ENCODE measurements at regions not wholly inside any gene's neighbourhood (a gene's known extent, or its start where the extent isn't known, plus 50 kb on each side); places are given as distances from the start of the nearest gene placed in this dataset.

- peaks cover under 1% of the 10 kb centered on the region for H3K4me1 Mint-ChIP-seq
- no peak overlapping the region for H3K4me3 Mint-ChIP-seq
These were observed 60.1 kb upstream of the ZPBP start for GRCh38 chr7:50153148-50153547.

GRCh38 chr7:50152486-50152885 lies 59.4 kb upstream of the ZPBP start:
- H3K27ac Mint-ChIP-seq = no peak overlapping the region
- no peaks in the 10 kb centered on the region for H3K9me3 Mint-ChIP-seq
- no peak overlapping the region for H3K4me3 Mint-ChIP-seq
- no peaks in the 10 kb centered on the region for H3K36me3 Mint-ChIP-seq (ENCODE audit: low read depth)
- TF ChIP-seq CTCF (IDR thresholded peaks at IDR 0.05; ENCODE audit: unreplicated experiment in 3 of 3) = no peak
- H3K27me3 Mint-ChIP-seq (ENCODE audit: low read depth) = no peaks in the 10 kb centered on the region
- H3K4me1 Mint-ChIP-seq = peaks cover 5% of the 10 kb centered on the region

More at GRCh38 chr7:50153148-50153547, 60.1 kb upstream of the ZPBP start:
- no peak overlapping the region for H3K27ac Mint-ChIP-seq
- no peaks in the 10 kb centered on the region for H3K9me3 Mint-ChIP-seq
- no peak for TF ChIP-seq CTCF (IDR thresholded peaks at IDR 0.05; ENCODE audit: unreplicated experiment in 3 of 3)
- H3K36me3 Mint-ChIP-seq (ENCODE audit: low read depth) = no peaks in the 10 kb centered on the region
- no peaks in the 10 kb centered on the region for H3K27me3 Mint-ChIP-seq (ENCODE audit: low read depth)

- Mint-ChIP-seq H3K4me3 (no peak overlapping the region), H3K9me3 (no peaks in the 10 kb centered on the region)
These were observed 58.6 kb upstream of the ZPBP start for GRCh38 chr7:50151661-50152060.

GRCh38 chr7:50151001-50151400 lies 58.0 kb upstream of the ZPBP start:
- peaks cover 5% of the 10 kb centered on the region for H3K4me1 Mint-ChIP-seq
- no peaks in the 10 kb centered on the region for H3K9me3 Mint-ChIP-seq
- H3K27ac Mint-ChIP-seq = no peak overlapping the region
- no peak for TF ChIP-seq CTCF (IDR thresholded peaks at IDR 0.05; ENCODE audit: unreplicated experiment in 3 of 3)
- peaks cover 3% of the 10 kb centered on the region for H3K27me3 Mint-ChIP-seq (ENCODE audit: low read depth)
- no peak overlapping the region for H3K4me3 Mint-ChIP-seq
- H3K36me3 Mint-ChIP-seq (ENCODE audit: low read depth) = no peaks in the 10 kb centered on the region

More at GRCh38 chr7:50151661-50152060, 58.6 kb upstream of the ZPBP start:
- Mint-ChIP-seq H3K27me3 (ENCODE audit: low read depth) (peaks cover under 1% of the 10 kb centered on the region), H3K36me3 (ENCODE audit: low read depth) (no peaks in the 10 kb centered on the region), H3K4me1 (peaks cover 5% of the 10 kb centered on the region), H3K27ac (no peak overlapping the region)
- TF ChIP-seq CTCF (IDR thresholded peaks at IDR 0.05; ENCODE audit: unreplicated experiment in 3 of 3) = no peak

GRCh38 chr7:50149369-50149768 lies 56.3 kb upstream of the ZPBP start:
- Mint-ChIP-seq H3K27me3 (ENCODE audit: low read depth) (peaks cover 3% of the 10 kb centered on the region), H3K4me1 (peaks cover 5% of the 10 kb centered on the region), H3K36me3 (ENCODE audit: low read depth) (no peaks in the 10 kb centered on the region), H3K9me3 (no peaks in the 10 kb centered on the region), H3K27ac (no peak overlapping the region), H3K4me3 (no peak overlapping the region)
- TF ChIP-seq CTCF (IDR thresholded peaks at IDR 0.05; ENCODE audit: unreplicated experiment in 3 of 3) = no peak

GRCh38 chr7:50147951-50148808 lies 55.1 kb upstream of the ZPBP start:
- no peak overlapping the region for H3K27ac Mint-ChIP-seq
- H3K4me3 Mint-ChIP-seq = no peak overlapping the region
- no peaks in the 10 kb centered on the region for H3K36me3 Mint-ChIP-seq (ENCODE audit: low read depth)
- no peak for TF ChIP-seq CTCF (IDR thresholded peaks at IDR 0.05; ENCODE audit: unreplicated experiment in 3 of 3)
- H3K27me3 Mint-ChIP-seq (ENCODE audit: low read depth) = peaks cover 3% of the 10 kb centered on the region
- H3K9me3 Mint-ChIP-seq = no peaks in the 10 kb centered on the region
- peaks cover 5% of the 10 kb centered on the region for H3K4me1 Mint-ChIP-seq
